Tibial nerve (tissue), 4 donors: ENCODE measurements at regions not wholly inside any gene's neighbourhood (a gene's known extent, or its start where the extent isn't known, plus 50 kb on each side); places are given as distances from the start of the nearest gene placed in this dataset.
"Not testable (repeated sequence)": the region's sequence is repeated elsewhere in the genome, so short reads cannot be mapped to it uniquely, and the experiment has no call there.

Experiments used
- DNase-seq, 2 donors: peaks; one replicate each; pipeline ENCODE4 v3.0.0-alpha.2; 2019; ENCODE audit warnings: low spot score in 2 of 2
- H3K27ac ChIP-seq, 4 donors: fragments of 200-600 bp; sonication (generic) in 3 of 4; one replicate each; pipeline ENCODE4 v1.5.1; 2017 to 2019; ENCODE audit warnings: mild to moderate bottlenecking in 1 of 4
- H3K27me3 ChIP-seq, 2 donors: fragments of 200-600 bp; sonication (generic) in 1 of 2; one replicate each; pipeline versions ENCODE4 v1.5.1 to v1.6.0; 2017 to 2019
- H3K36me3 ChIP-seq, 3 donors: fragments of 200-600 bp; sonication (generic); one replicate each; pipeline ENCODE4 v1.5.1; 2018 to 2019
- H3K4me1 ChIP-seq, 4 donors: fragments of 200-600 bp; sonication (generic) in 3 of 4; one replicate each; pipeline ENCODE4 v1.5.1; 2017 to 2019
- H3K4me3 ChIP-seq, 4 donors: fragments of 200-600 bp; sonication (generic) in 3 of 4; one replicate each; pipeline ENCODE4 v1.5.1; 2017 to 2019; ENCODE audit warnings: mild to moderate bottlenecking in 1 of 4, moderate library complexity in 1 of 4
- H3K9me3 ChIP-seq, 4 donors: fragments of 200-600 bp; sonication (generic) in 3 of 4; one replicate each; pipeline ENCODE4 v1.5.1; 2017 to 2019
- CTCF ChIP-seq, 5 experiments: fragments of 200-600 bp in 3 of 5; fragments of 450-650 bp in 2 of 5; sonication (generic) in 3 of 5; IDR thresholded peaks; one replicate each; pipeline ENCODE4 v1.5.1; 2016 to 2019; ENCODE audit warnings: antibody characterized with exemption in 5 of 5, mild to moderate bottlenecking in 3 of 5, moderate library complexity in 2 of 5
- EP300 ChIP-seq, 2 donors: sonication (generic); formaldehyde crosslinking; IDR thresholded peaks; one replicate each; pipeline ENCODE4 v1.6.1; 2017; ENCODE audit warnings: antibody characterized with exemption in 2 of 2, mild to moderate bottlenecking in 1 of 2
- POLR2A ChIP-seq, 2 donors: fragments of 450-650 bp; IDR thresholded peaks; one replicate each; pipeline ENCODE4 v1.6.1; 2017; ENCODE audit warnings: antibody characterized with exemption in 2 of 2, mild to moderate bottlenecking in 2 of 2, moderate library complexity in 2 of 2
- WGBS, 2 donors: methylation state at CpG; one replicate each; pipeline ENCODE4 v1.1.5; 2018; 5-methylcytosine and 5-hydroxymethylcytosine counted together

- DNase-seq, result no peak
- no peaks in the 10 kb centered on the region for H3K27me3 ChIP-seq
- H3K4me3 ChIP-seq, result no peak overlapping the region
- no peaks in the 10 kb centered on the region for H3K36me3 ChIP-seq
- 62 to 75% methylated on average over 2 of the region's 2 CpGs for WGBS, 2 donors
- H3K27ac ChIP-seq, result no peak overlapping the region
- TF ChIP-seq EP300 (IDR thresholded peaks at IDR 0.05), result no peak
- no peak for TF ChIP-seq POLR2A (IDR thresholded peaks at IDR 0.05)
- TF ChIP-seq CTCF (IDR thresholded peaks at IDR 0.05), result no peak
- no peaks in the 10 kb centered on the region for H3K9me3 ChIP-seq
- H3K4me1 ChIP-seq, result no peaks in the 10 kb centered on the region
These were observed 153.5 kb downstream of the KCNRG start for GRCh38 chr13:50168786-50169185.

- no peak for TF ChIP-seq POLR2A (IDR thresholded peaks at IDR 0.05)
- peak in 4 of 5 experiments; percentile 21 to 64 (median 34) for TF ChIP-seq CTCF (IDR thresholded peaks at IDR 0.05)
- no peaks in the 10 kb centered on the region for H3K27me3 ChIP-seq
- no peaks in the 10 kb centered on the region for H3K4me1 ChIP-seq
- H3K27ac ChIP-seq, result no peak overlapping the region
- WGBS, 2 donors, result 55 to 60% methylated on average over 2 of the region's 2 CpGs
- H3K9me3 ChIP-seq, result no peaks in the 10 kb centered on the region
- DNase-seq, result no peak
- H3K36me3 ChIP-seq, result no peaks in the 10 kb centered on the region
- no peak overlapping the region for H3K4me3 ChIP-seq
These were observed 155.3 kb downstream of the KCNRG start for GRCh38 chr13:50170447-50171037.

- WGBS, 2 donors, result 94 to 95% methylated on average over 15 of the region's 15 CpGs
These were observed 156.5 kb downstream of the KCNRG start for GRCh38 chr13:50171590-50172282.

GRCh38 chr13:50173045-50173444 lies 157.8 kb downstream of the KCNRG start:
- H3K27me3 ChIP-seq, H3K4me3 ChIP-seq, H3K4me1 ChIP-seq, H3K9me3 ChIP-seq, DNase-seq, H3K36me3 ChIP-seq, H3K27ac ChIP-seq: not testable (repeated sequence)
- 96 to 97% methylated on average over 2 of the region's 2 CpGs for WGBS, 2 donors

More at GRCh38 chr13:50171590-50172282, 156.5 kb downstream of the KCNRG start:
- H3K4me3 ChIP-seq, result no peak overlapping the region
- no peaks in the 10 kb centered on the region for H3K4me1 ChIP-seq
- H3K27me3 ChIP-seq, result no peaks in the 10 kb centered on the region
- H3K9me3 ChIP-seq, result no peaks in the 10 kb centered on the region
- no peak for DNase-seq
- H3K36me3 ChIP-seq, result no peaks in the 10 kb centered on the region
- TF ChIP-seq POLR2A (IDR thresholded peaks at IDR 0.05) (no peak), EP300 (IDR thresholded peaks at IDR 0.05) (no peak), CTCF (IDR thresholded peaks at IDR 0.05) (no peak)
- no peak overlapping the region for H3K27ac ChIP-seq

GRCh38 chr13:50174630-50175029 lies 159.4 kb downstream of the KCNRG start:
- no peak for DNase-seq
- TF ChIP-seq CTCF (IDR thresholded peaks at IDR 0.05), result no peak
- no peak for TF ChIP-seq EP300 (IDR thresholded peaks at IDR 0.05)
- no peak for TF ChIP-seq POLR2A (IDR thresholded peaks at IDR 0.05)
- no peaks in the 10 kb centered on the region for H3K36me3 ChIP-seq
- H3K4me3 ChIP-seq, result no peak overlapping the region
- 97 to 100% methylated on average over 1 of the region's 1 CpG for WGBS, 2 donors
- no peak overlapping the region for H3K27ac ChIP-seq
- no peaks in the 10 kb centered on the region for H3K9me3 ChIP-seq
- H3K27me3 ChIP-seq, result no peaks in the 10 kb centered on the region
- no peaks in the 10 kb centered on the region for H3K4me1 ChIP-seq
